Kidney (tissue), 13 donors: ENCODE measurements at regions not wholly inside any gene's neighbourhood (a gene's known extent, or its start where the extent isn't known, plus 50 kb on each side); places are given as distances from the start of the nearest gene placed in this dataset.

Experiments
- DNase-seq, 5 donors: peaks; one replicate each; pipeline ENCODE4 v3.0.0-alpha.2; 2013 to 2020
- FAIRE-seq: peaks from 2 replicates; lab custom pipeline; 2012; peaks lifted over from hg19 to GRCh38; lab: Jason Lieb, UNC
- H3K27ac ChIP-seq, 2 donors: one replicate each; pipeline ENCODE4 v1.7.0; 2013; ENCODE audit warnings: low read depth in 2 of 2, low read length in 2 of 2, inconsistent platforms in 1 of 2
- H3K27me3 ChIP-seq: one replicate; pipeline ENCODE4 v1.7.1; 2013; ENCODE audit warnings: low read length, inconsistent platforms; ENCODE audit not compliant: control insufficient read depth, insufficient read depth
- H3K36me3 ChIP-seq, 3 donors: one replicate each; pipeline versions ENCODE4 v1.7.0 to v1.7.1; 2013; ENCODE audit warnings: low read length in 3 of 3, control low read depth in 1 of 3, inconsistent platforms in 1 of 3; ENCODE audit not compliant: insufficient read depth in 3 of 3, control insufficient read depth in 2 of 3
- H3K4me1 ChIP-seq, 3 donors: one replicate each; pipeline versions ENCODE4 v1.7.0 to v1.7.1; 2013; ENCODE audit warnings: low read length in 3 of 3, inconsistent platforms in 1 of 3, low read depth in 1 of 3; ENCODE audit not compliant: control insufficient read depth in 2 of 3, insufficient read depth in 2 of 3
- H3K4me3 ChIP-seq, 3 donors: one replicate each; pipeline versions ENCODE4 v1.7.0 to v1.8.1; 2013; ENCODE audit warnings: low read length in 3 of 3, control low read depth in 1 of 3, inconsistent platforms in 1 of 3
- H3K9ac ChIP-seq, 3 donors: one replicate each; pipeline versions ENCODE4 v1.7.0 to v1.7.1; 2013; ENCODE audit warnings: low read length in 3 of 3, control low read depth in 1 of 3, inconsistent platforms in 1 of 3
- H3K9me3 ChIP-seq, 3 donors: one replicate each; pipeline versions ENCODE4 v1.7.0 to v1.7.1; 2013; ENCODE audit warnings: low read length in 3 of 3, control low read depth in 1 of 3, inconsistent platforms in 1 of 3; ENCODE audit not compliant: control insufficient read depth in 2 of 3, insufficient read depth in 1 of 3
- CTCF ChIP-seq: IDR thresholded peaks from 3 replicates; pipeline ENCODE4 v1.5.1; 2012; ENCODE audit warnings: mild to moderate bottlenecking, moderate library complexity, borderline replicate concordance; ENCODE audit not compliant: insufficient read depth; ENCODE audit errors: extremely low read depth
- intact Hi-C: fragments of 100-400 bp; cut with DNase I; formaldehyde crosslinking; loops from one replicate; pipeline ENCODE4 v1.11.1; 2022
- donor health status: control.
- donor health status: control.
- donor health status: control.
- donor health status: control.
- donor health status: control.
- donor health status: DM: yes; HTN: yes; CAD: no.
- donor health status: Normal renal cell carcinoma (clear cell type).

- no peak overlapping the region for H3K9ac ChIP-seq
- no peak overlapping the region for H3K4me3 ChIP-seq
- intact Hi-C loops, result loop anchor here (10.0 kb wide), 1 partner anchor 276 kb away; no protein-coding TSS in a partner anchor
- DNase-seq (no peak), FAIRE-seq (no peak)
- peaks cover 0 to 9% (median 1%) of the 10 kb centered on the region in 3 donors for H3K9me3 ChIP-seq
- H3K27me3 ChIP-seq, result no peaks in the 10 kb centered on the region
- H3K36me3 ChIP-seq, result no peaks in the 10 kb centered on the region
- TF ChIP-seq CTCF, result no peak
- no peak overlapping the region for H3K27ac ChIP-seq
- no peaks in the 10 kb centered on the region for H3K4me1 ChIP-seq
These were observed 71.8 kb downstream of the IER5 start for GRCh38 chr1:181160322-181160721.

- no peak for FAIRE-seq
- peaks cover 0 to 9% (median 1%) of the 10 kb centered on the region in 3 donors for H3K9me3 ChIP-seq
- H3K9ac ChIP-seq, result no peak overlapping the region
- H3K27me3 ChIP-seq, result no peaks in the 10 kb centered on the region
- no peak for TF ChIP-seq CTCF
- no peak overlapping the region for H3K4me3 ChIP-seq
- no peaks in the 10 kb centered on the region for H3K36me3 ChIP-seq
- H3K4me1 ChIP-seq, result peaks cover 0 to under 1% (median 0%) of the 10 kb centered on the region in 3 donors
- intact Hi-C loops, result loop anchor here (10.0 kb wide), 1 partner anchor 276 kb away; no protein-coding TSS in a partner anchor
- DNase-seq, result no peak
- no peak overlapping the region for H3K27ac ChIP-seq
These were observed 72.7 kb downstream of the IER5 start for GRCh38 chr1:181160998-181161870.

GRCh38 chr1:181163662-181164061 is 75.2 kb downstream of the IER5 start:
- H3K9me3 ChIP-seq, result peaks cover 0 to 9% (median 1%) of the 10 kb centered on the region in 3 donors
- no peak for DNase-seq
- no peak overlapping the region for H3K4me3 ChIP-seq
- no peak overlapping the region for H3K9ac ChIP-seq
- no peaks in the 10 kb centered on the region for H3K36me3 ChIP-seq
- FAIRE-seq, result no peak
- TF ChIP-seq CTCF, result no peak
- no peaks in the 10 kb centered on the region for H3K27me3 ChIP-seq
- intact Hi-C loops, result loop anchor here (10.0 kb wide), 1 partner anchor 279 kb away; no protein-coding TSS in a partner anchor
- no peak overlapping the region for H3K27ac ChIP-seq
- H3K4me1 ChIP-seq, result peaks cover 0 to 2% (median 0%) of the 10 kb centered on the region in 3 donors
